ENCODE measurements at regions not wholly inside any gene's neighbourhood (a gene's known extent, or its start where the extent isn't known, plus 50 kb on each side); places are given as distances from the start of the nearest gene placed in this dataset.

- TF ChIP-seq, protein P1, sequence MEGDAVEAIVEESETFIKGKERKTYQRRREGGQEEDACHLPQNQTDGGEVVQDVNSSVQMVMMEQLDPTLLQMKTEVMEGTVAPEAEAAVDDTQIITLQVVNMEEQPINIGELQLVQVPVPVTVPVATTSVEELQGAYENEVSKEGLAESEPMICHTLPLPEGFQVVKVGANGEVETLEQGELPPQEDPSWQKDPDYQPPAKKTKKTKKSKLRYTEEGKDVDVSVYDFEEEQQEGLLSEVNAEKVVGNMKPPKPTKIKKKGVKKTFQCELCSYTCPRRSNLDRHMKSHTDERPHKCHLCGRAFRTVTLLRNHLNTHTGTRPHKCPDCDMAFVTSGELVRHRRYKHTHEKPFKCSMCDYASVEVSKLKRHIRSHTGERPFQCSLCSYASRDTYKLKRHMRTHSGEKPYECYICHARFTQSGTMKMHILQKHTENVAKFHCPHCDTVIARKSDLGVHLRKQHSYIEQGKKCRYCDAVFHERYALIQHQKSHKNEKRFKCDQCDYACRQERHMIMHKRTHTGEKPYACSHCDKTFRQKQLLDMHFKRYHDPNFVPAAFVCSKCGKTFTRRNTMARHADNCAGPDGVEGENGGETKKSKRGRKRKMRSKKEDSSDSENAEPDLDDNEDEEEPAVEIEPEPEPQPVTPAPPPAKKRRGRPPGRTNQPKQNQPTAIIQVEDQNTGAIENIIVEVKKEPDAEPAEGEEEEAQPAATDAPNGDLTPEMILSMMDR (conservative IDR thresholded peaks at IDR 0.05) = no peak
- no peak for TF ChIP-seq ZFX (IDR thresholded peaks at IDR 0.05)
Observed at GRCh38 chr15:23762026-23762425, 74.9 kb upstream of the NDN start.
